ENCODE measurements at regions not wholly inside any gene's neighbourhood (a gene's known extent, or its start where the extent isn't known, plus 50 kb on each side); places are given as distances from the start of the nearest gene placed in this dataset.

GRCh38 chr3:194273743-194274310 lies 77.3 kb downstream of the CPN2 start:
- H3K4me1 ChIP-seq (ENCODE audit: control insufficient read depth, insufficient read depth, low read length): peaks cover 3% of the 10 kb centered on the region
- no peaks in the 10 kb centered on the region for H3K36me3 ChIP-seq (ENCODE audit: control insufficient read depth, insufficient read depth, low read length)
- no peak overlapping the region for H3K4me3 ChIP-seq (ENCODE audit: low read depth, low read length)
- H3K27me3 ChIP-seq (ENCODE audit: control insufficient read depth, insufficient read depth, low read length): peaks cover 5% of the 10 kb centered on the region
- H3K9me3 ChIP-seq (ENCODE audit: control insufficient read depth, insufficient read depth, low read length): no peaks in the 10 kb centered on the region
- H3K9ac ChIP-seq (ENCODE audit: low read depth, low read length): no peak overlapping the region

GRCh38 chr3:194274424-194275085 lies 76.6 kb downstream of the CPN2 start:
- no peaks in the 10 kb centered on the region for H3K36me3 ChIP-seq (ENCODE audit: control insufficient read depth, insufficient read depth, low read length)
- no peaks in the 10 kb centered on the region for H3K27me3 ChIP-seq (ENCODE audit: control insufficient read depth, insufficient read depth, low read length)
- H3K9ac ChIP-seq (ENCODE audit: low read depth, low read length): no peak overlapping the region
- H3K9me3 ChIP-seq (ENCODE audit: control insufficient read depth, insufficient read depth, low read length): no peaks in the 10 kb centered on the region
- peaks cover 3% of the 10 kb centered on the region for H3K4me1 ChIP-seq (ENCODE audit: control insufficient read depth, insufficient read depth, low read length)
- H3K4me3 ChIP-seq (ENCODE audit: low read depth, low read length): no peak overlapping the region

GRCh38 chr3:194275291-194275690 lies 75.8 kb downstream of the CPN2 start:
- Histone ChIP-seq H3K4me3 (ENCODE audit: low read depth, low read length) (no peak overlapping the region), H3K4me1 (ENCODE audit: control insufficient read depth, insufficient read depth, low read length) (peaks cover 3% of the 10 kb centered on the region), H3K9me3 (ENCODE audit: control insufficient read depth, insufficient read depth, low read length) (no peaks in the 10 kb centered on the region), H3K27me3 (ENCODE audit: control insufficient read depth, insufficient read depth, low read length) (no peaks in the 10 kb centered on the region), H3K36me3 (ENCODE audit: control insufficient read depth, insufficient read depth, low read length) (no peaks in the 10 kb centered on the region), H3K9ac (ENCODE audit: low read depth, low read length) (no peak overlapping the region)

GRCh38 chr3:194275721-194276120 lies 75.4 kb downstream of the CPN2 start:
- no peaks in the 10 kb centered on the region for H3K4me1 ChIP-seq (ENCODE audit: control insufficient read depth, insufficient read depth, low read length)
- no peaks in the 10 kb centered on the region for H3K27me3 ChIP-seq (ENCODE audit: control insufficient read depth, insufficient read depth, low read length)
- no peaks in the 10 kb centered on the region for H3K36me3 ChIP-seq (ENCODE audit: control insufficient read depth, insufficient read depth, low read length)
- no peak overlapping the region for H3K9ac ChIP-seq (ENCODE audit: low read depth, low read length)
- H3K9me3 ChIP-seq (ENCODE audit: control insufficient read depth, insufficient read depth, low read length): no peaks in the 10 kb centered on the region
- no peak overlapping the region for H3K4me3 ChIP-seq (ENCODE audit: low read depth, low read length)

GRCh38 chr3:194276768-194277103 lies 74.4 kb downstream of the CPN2 start:
- no peaks in the 10 kb centered on the region for H3K4me1 ChIP-seq (ENCODE audit: control insufficient read depth, insufficient read depth, low read length)

GRCh38 chr3:194277104-194277785 lies 73.9 kb downstream of the CPN2 start:
- no peaks in the 10 kb centered on the region for H3K9me3 ChIP-seq (ENCODE audit: control insufficient read depth, insufficient read depth, low read length)
- H3K9ac ChIP-seq (ENCODE audit: low read depth, low read length): no peak overlapping the region
- H3K4me3 ChIP-seq (ENCODE audit: low read depth, low read length): no peak overlapping the region
- no peaks in the 10 kb centered on the region for H3K27me3 ChIP-seq (ENCODE audit: control insufficient read depth, insufficient read depth, low read length)
- H3K36me3 ChIP-seq (ENCODE audit: control insufficient read depth, insufficient read depth, low read length): no peaks in the 10 kb centered on the region
- no peaks in the 10 kb centered on the region for H3K4me1 ChIP-seq (ENCODE audit: control insufficient read depth, insufficient read depth, low read length)

More at GRCh38 chr3:194276768-194277103, 74.4 kb downstream of the CPN2 start:
- Histone ChIP-seq H3K9me3 (ENCODE audit: control insufficient read depth, insufficient read depth, low read length) (no peaks in the 10 kb centered on the region), H3K27me3 (ENCODE audit: control insufficient read depth, insufficient read depth, low read length) (no peaks in the 10 kb centered on the region), H3K4me3 (ENCODE audit: low read depth, low read length) (no peak overlapping the region), H3K36me3 (ENCODE audit: control insufficient read depth, insufficient read depth, low read length) (no peaks in the 10 kb centered on the region), H3K9ac (ENCODE audit: low read depth, low read length) (no peak overlapping the region)

GRCh38 chr3:194277786-194278130 lies 73.4 kb downstream of the CPN2 start:
- Histone ChIP-seq H3K9me3 (ENCODE audit: control insufficient read depth, insufficient read depth, low read length) (no peaks in the 10 kb centered on the region), H3K27me3 (ENCODE audit: control insufficient read depth, insufficient read depth, low read length) (no peaks in the 10 kb centered on the region), H3K4me1 (ENCODE audit: control insufficient read depth, insufficient read depth, low read length) (no peaks in the 10 kb centered on the region), H3K9ac (ENCODE audit: low read depth, low read length) (no peak overlapping the region), H3K4me3 (ENCODE audit: low read depth, low read length) (no peak overlapping the region), H3K36me3 (ENCODE audit: control insufficient read depth, insufficient read depth, low read length) (no peaks in the 10 kb centered on the region)

GRCh38 chr3:194278186-194278845 lies 72.8 kb downstream of the CPN2 start:
- Histone ChIP-seq H3K27me3 (ENCODE audit: control insufficient read depth, insufficient read depth, low read length) (no peaks in the 10 kb centered on the region), H3K4me3 (ENCODE audit: low read depth, low read length) (no peak overlapping the region), H3K36me3 (ENCODE audit: control insufficient read depth, insufficient read depth, low read length) (no peaks in the 10 kb centered on the region), H3K9me3 (ENCODE audit: control insufficient read depth, insufficient read depth, low read length) (no peaks in the 10 kb centered on the region), H3K4me1 (ENCODE audit: control insufficient read depth, insufficient read depth, low read length) (no peaks in the 10 kb centered on the region), H3K9ac (ENCODE audit: low read depth, low read length) (no peak overlapping the region)

- no peaks in the 10 kb centered on the region for H3K4me1 ChIP-seq (ENCODE audit: control insufficient read depth, insufficient read depth, low read length)
- no peak overlapping the region for H3K9ac ChIP-seq (ENCODE audit: low read depth, low read length)
- no peaks in the 10 kb centered on the region for H3K36me3 ChIP-seq (ENCODE audit: control insufficient read depth, insufficient read depth, low read length)
- H3K9me3 ChIP-seq (ENCODE audit: control insufficient read depth, insufficient read depth, low read length): no peaks in the 10 kb centered on the region
- H3K27me3 ChIP-seq (ENCODE audit: control insufficient read depth, insufficient read depth, low read length): peaks cover 3% of the 10 kb centered on the region
- H3K4me3 ChIP-seq (ENCODE audit: low read depth, low read length): no peak overlapping the region
These were observed 72.0 kb downstream of the CPN2 start for GRCh38 chr3:194279101-194279500.

GRCh38 chr3:194279701-194280360 lies 71.3 kb downstream of the CPN2 start:
- no peaks in the 10 kb centered on the region for H3K9me3 ChIP-seq (ENCODE audit: control insufficient read depth, insufficient read depth, low read length)

GRCh38 chr3:194280777-194281176 lies 70.4 kb downstream of the CPN2 start:
- H3K9ac ChIP-seq (ENCODE audit: low read depth, low read length): no peak overlapping the region
- peaks cover 5% of the 10 kb centered on the region for H3K27me3 ChIP-seq (ENCODE audit: control insufficient read depth, insufficient read depth, low read length)
- no peaks in the 10 kb centered on the region for H3K9me3 ChIP-seq (ENCODE audit: control insufficient read depth, insufficient read depth, low read length)
- no peak overlapping the region for H3K4me3 ChIP-seq (ENCODE audit: low read depth, low read length)
- no peaks in the 10 kb centered on the region for H3K4me1 ChIP-seq (ENCODE audit: control insufficient read depth, insufficient read depth, low read length)
- H3K36me3 ChIP-seq (ENCODE audit: control insufficient read depth, insufficient read depth, low read length): no peaks in the 10 kb centered on the region

More at GRCh38 chr3:194279701-194280360, 71.3 kb downstream of the CPN2 start:
- Histone ChIP-seq H3K9ac (ENCODE audit: low read depth, low read length) (no peak overlapping the region), H3K4me3 (ENCODE audit: low read depth, low read length) (no peak overlapping the region), H3K4me1 (ENCODE audit: control insufficient read depth, insufficient read depth, low read length) (no peaks in the 10 kb centered on the region), H3K36me3 (ENCODE audit: control insufficient read depth, insufficient read depth, low read length) (no peaks in the 10 kb centered on the region), H3K27me3 (ENCODE audit: control insufficient read depth, insufficient read depth, low read length) (peaks cover 3% of the 10 kb centered on the region)
